NCI-H510A treated with DMSO at 0.1 percent for 48 hours (cell line): ENCODE measurements at regions not wholly inside any gene's neighbourhood (a gene's known extent, or its start where the extent isn't known, plus 50 kb on each side); places are given as distances from the start of the nearest gene placed in this dataset.
A peak's percentile ranks its signal among the peaks of the same experiment; 100 is the strongest.
"Not testable (repeated sequence)": the region's sequence is repeated elsewhere in the genome, so short reads cannot be mapped to it uniquely, and the experiment has no call there.

Experiments used
- DNase-seq: peaks from one replicate; lab custom pipeline; 2025; lab: John Stamatoyannopoulos, UW

DNA sequence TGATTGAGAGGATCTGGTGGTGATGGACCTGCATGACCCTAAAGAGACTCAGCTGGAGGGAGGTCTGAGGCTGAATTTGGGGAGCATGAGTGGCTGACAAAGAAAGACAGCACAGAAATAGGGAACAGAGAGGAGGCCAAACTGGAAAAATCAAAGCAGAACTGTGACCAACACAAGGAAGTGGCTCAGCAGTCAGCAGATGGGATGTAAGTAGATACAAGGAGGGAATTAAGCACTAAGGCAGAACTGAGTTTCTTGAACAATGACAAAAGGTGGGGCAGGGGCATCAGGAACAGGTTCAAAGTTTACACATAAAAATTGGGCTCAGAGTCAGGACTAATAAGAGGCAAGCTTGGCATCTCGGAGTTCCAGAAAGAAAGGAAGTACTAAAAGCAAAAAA lies 144.3 kb upstream of the KLF3 start:
- no peak for DNase-seq

DNA sequence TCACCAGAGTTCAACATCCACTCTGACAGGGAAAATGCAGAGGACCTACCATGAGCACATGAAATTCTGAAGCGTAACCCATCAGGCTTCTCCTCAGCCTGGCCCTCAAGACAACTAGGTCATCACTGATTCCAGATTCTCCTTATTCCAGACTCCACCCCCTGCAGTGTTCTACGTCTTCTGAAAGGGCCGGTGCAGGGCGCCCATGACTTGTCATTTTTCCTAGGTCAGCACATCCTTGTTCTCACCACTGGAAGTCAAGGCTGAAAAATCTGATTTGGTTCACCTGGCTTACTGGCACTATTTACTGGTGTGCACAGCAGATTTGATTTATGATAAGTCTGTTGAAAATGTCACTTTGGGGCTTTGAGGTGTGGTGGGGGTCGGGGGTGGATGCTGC lies 140.9 kb upstream of the KLF3 start:
- no peak for DNase-seq

- DNase-seq = no peak
Observed at GRCh38 chr4:38523524-38524448, 140.2 kb upstream of the KLF3 start.

GRCh38 chr4:38526412-38526811 lies 137.6 kb upstream of the KLF3 start:
- DNase-seq = no peak

- peak; percentile 68 for DNase-seq
Observed at GRCh38 chr4:38529189-38530115, 134.5 kb upstream of the KLF3 start.

GRCh38 chr4:38530486-38530885 lies 133.5 kb upstream of the KLF3 start:
- DNase-seq = no peak

GRCh38 chr4:38531141-38531727 lies 132.8 kb upstream of the KLF3 start:
- peak; percentile 75 for DNase-seq

GRCh38 chr4:38532908-38533499 lies 131.0 kb upstream of the KLF3 start:
- DNase-seq = no peak

GRCh38 chr4:38534344-38535045 lies 129.5 kb upstream of the KLF3 start:
- no peak for DNase-seq

- DNase-seq = not testable (repeated sequence)
Observed at GRCh38 chr4:38535071-38535470, 128.9 kb upstream of the KLF3 start.

DNA sequence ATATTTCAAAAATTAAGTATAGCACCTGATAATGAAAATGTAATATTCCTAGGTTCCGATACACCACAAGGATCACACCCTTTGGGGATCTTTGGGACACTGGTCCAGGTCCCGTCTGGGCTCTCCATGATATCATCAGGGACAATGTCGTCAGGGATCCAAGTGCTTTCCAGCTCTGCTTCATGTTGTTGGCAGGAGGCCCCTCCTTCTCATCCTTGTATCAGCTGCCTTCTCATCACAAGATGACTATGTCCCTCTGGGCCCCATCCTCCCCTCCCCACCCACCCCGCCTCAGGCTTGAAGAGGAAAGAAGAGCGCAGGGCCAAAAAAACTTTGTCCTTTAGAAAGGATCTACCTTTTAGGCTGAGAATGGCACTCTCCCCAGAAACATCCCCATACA lies 128.3 kb upstream of the KLF3 start:
- DNase-seq = no peak

- DNase-seq = no peak
Observed at GRCh38 chr4:38536716-38537115, 127.3 kb upstream of the KLF3 start.

DNA sequence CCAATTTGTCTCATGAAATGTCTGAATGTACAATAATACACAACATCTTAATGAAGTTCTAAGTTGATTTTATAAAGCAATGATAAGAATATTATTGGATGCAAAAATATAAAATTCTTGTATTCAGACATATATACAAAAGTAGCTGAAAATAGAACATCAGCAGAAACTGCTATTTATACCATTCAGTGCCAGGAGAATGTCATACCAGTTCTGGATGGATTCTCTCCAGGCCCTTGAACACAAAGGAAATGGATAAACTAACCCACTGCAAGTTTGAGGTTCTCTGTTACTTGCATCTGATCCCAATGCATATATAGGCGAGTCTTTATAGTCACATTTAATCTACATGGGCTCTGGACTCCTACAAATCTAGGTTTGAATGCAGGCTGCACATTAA lies 126.3 kb upstream of the KLF3 start:
- DNase-seq = no peak

DNA sequence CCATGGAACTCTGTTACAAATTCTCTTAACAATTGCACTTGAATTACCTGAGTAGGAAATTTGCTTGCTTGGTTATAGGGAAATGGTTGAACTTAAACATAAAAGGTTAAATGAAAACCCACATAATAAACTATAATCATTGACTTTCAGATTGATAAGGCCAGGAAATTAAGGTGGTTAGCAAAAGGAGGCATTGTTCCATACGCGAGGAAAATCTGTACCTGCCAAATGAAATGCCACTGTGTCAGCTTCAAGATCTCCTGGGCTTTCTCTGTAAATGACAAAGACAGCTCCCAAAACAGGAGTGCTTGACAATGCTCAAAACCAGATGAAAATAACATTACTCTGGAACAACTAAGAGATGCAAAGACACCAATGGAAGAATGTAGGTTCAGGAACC lies 125.5 kb upstream of the KLF3 start:
- DNase-seq = no peak

GRCh38 chr4:38539501-38539900 lies 124.5 kb upstream of the KLF3 start:
- no peak for DNase-seq

DNA sequence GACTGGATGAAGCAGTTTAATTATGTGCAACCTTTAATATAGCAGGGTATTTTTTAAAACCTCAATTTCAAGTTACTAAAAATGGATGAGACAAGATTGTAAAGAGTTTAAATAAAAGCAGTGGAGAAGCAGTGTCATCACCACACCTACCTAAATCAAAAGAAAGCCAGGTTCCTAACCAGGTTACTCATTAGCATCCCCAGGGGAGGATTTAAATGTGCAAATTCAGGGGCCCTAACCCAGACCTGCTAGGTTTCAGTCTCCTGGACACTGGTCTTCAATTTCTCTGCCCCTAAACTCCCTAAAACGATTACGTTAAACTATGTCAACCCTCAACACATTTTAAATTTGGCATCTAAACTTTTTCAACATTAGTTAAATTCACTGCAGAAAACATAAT lies 116.9 kb upstream of the KLF3 start:
- DNase-seq = no peak

- no peak for DNase-seq
Observed at GRCh38 chr4:38548256-38548655, 115.7 kb upstream of the KLF3 start.

GRCh38 chr4:38559374-38559773 lies 104.6 kb upstream of the KLF3 start:
- no peak for DNase-seq

- DNase-seq = no peak
Observed at GRCh38 chr4:38560340-38560739, 103.7 kb upstream of the KLF3 start.

DNA sequence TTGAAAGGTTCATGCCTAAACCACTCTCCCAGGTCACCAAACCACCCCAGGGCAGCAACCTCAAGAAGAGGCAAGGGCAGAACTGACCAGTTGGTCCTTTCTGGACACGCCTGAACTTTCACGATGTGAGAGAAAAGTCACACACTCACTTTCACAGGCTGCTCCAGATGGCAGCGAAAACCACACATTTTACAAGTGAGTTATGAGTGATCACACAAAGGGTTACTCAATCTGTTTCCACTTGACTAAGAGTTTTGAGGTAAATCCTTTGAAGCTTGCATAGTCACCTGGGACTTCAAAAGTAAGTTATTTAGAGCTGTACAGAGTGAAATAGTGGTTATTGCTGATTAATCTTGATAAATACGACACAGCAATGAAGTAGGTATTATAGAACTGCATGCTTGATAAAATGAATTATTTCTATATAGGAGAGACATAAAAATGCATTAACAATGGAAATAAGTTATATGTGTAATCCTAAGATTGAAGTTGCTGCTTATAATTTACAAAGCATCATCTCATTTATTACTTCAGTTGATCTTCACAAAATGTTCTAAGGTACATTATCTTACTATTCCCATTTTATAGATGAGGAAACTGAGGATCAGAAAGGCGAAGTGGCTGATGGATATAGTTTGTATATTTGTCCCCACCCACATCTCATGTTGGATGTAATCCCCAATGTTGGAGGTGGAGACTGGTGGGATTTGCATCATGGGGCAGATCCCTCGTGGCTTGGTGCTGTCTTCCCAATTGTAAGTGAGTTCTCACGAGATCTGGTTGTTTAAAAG lies 103.0 kb upstream of the KLF3 start:
- no peak for DNase-seq

GRCh38 chr4:38562751-38563198 lies 101.2 kb upstream of the KLF3 start:
- DNase-seq = peak; percentile 55
